NCI-H1105 (cell line): ENCODE measurements at regions not wholly inside any gene's neighbourhood (a gene's known extent, or its start where the extent isn't known, plus 50 kb on each side); places are given as distances from the start of the nearest gene placed in this dataset.
"Not testable (repeated sequence)": the region's sequence is repeated elsewhere in the genome, so short reads cannot be mapped to it uniquely, and the experiment has no call there.

Experiments used
- DNase-seq: peaks from one replicate; lab custom pipeline; 2025; lab: John Stamatoyannopoulos, UW

- no peak for DNase-seq
Measured at GRCh38 chr14:45867046-45867894, 614.3 kb upstream of the MIS18BP1 start.

GRCh38 chr14:45838597-45838996 is 585.6 kb upstream of the MIS18BP1 start:
- DNase-seq, result peak; percentile 8

GRCh38 chr14:45819107-45819506 is 566.1 kb upstream of the MIS18BP1 start:
- DNase-seq, result no peak

GRCh38 chr14:45811155-45811554 is 558.2 kb upstream of the MIS18BP1 start:
- peak; percentile 46 for DNase-seq

- DNase-seq, result no peak
Measured at GRCh38 chr14:45810152-45810872, 557.3 kb upstream of the MIS18BP1 start.

- no peak for DNase-seq
Measured at GRCh38 chr14:45807178-45807899, 554.3 kb upstream of the MIS18BP1 start.

- no peak for DNase-seq
Measured at GRCh38 chr14:45799511-45799910, 546.5 kb upstream of the MIS18BP1 start.

GRCh38 chr14:45798659-45799058 is 545.7 kb upstream of the MIS18BP1 start:
- no peak for DNase-seq

- DNase-seq, result not testable (repeated sequence)
Measured at GRCh38 chr14:45796006-45796405, 543.0 kb upstream of the MIS18BP1 start.

GRCh38 chr14:45793081-45793480 is 540.1 kb upstream of the MIS18BP1 start:
- no peak for DNase-seq

- no peak for DNase-seq
Measured at GRCh38 chr14:45790293-45790692, 537.3 kb upstream of the MIS18BP1 start.

GRCh38 chr14:45787167-45787566 is 534.2 kb upstream of the MIS18BP1 start:
- DNase-seq, result no peak

- DNase-seq, result no peak
Measured at GRCh38 chr14:45786266-45786665, 533.3 kb upstream of the MIS18BP1 start.

GRCh38 chr14:45785240-45785639 is 532.2 kb upstream of the MIS18BP1 start:
- DNase-seq, result peak; percentile 4

GRCh38 chr14:45766247-45766646 is 513.2 kb upstream of the MIS18BP1 start:
- DNase-seq, result no peak

- DNase-seq, result no peak
Measured at GRCh38 chr14:45757655-45758054, 504.7 kb upstream of the MIS18BP1 start.

GRCh38 chr14:45756412-45756811 is 503.4 kb upstream of the MIS18BP1 start:
- DNase-seq, result not testable (repeated sequence)

GRCh38 chr14:45743884-45744283 is 490.9 kb upstream of the MIS18BP1 start:
- DNase-seq, result no peak

- no peak for DNase-seq
Measured at GRCh38 chr14:45742187-45742586, 489.2 kb upstream of the MIS18BP1 start.

GRCh38 chr14:45728434-45729225 is 475.6 kb upstream of the MIS18BP1 start:
- DNase-seq, result no peak

GRCh38 chr14:45727133-45727532 is 474.1 kb upstream of the MIS18BP1 start:
- no peak for DNase-seq

GRCh38 chr14:45721472-45721871 is 468.5 kb upstream of the MIS18BP1 start:
- no peak for DNase-seq
